H1 (cell line): ENCODE measurements at regions not wholly inside any gene's neighbourhood (a gene's known extent, or its start where the extent isn't known, plus 50 kb on each side); places are given as distances from the start of the nearest gene placed in this dataset.

Experiments used
- CTCF ChIA-PET: fragments of 300-600 bp; sonication (Branson Sonifier 250); formaldehyde crosslinking; loops from one replicate; lab custom pipeline; 2021; ENCODE audit not compliant: partially characterized antibody; lab: Charles Lee
- POLR2A ChIA-PET: fragments of 300-600 bp; sonication (Branson Sonifier 250); formaldehyde crosslinking; loops from one replicate; lab custom pipeline; 2021; ENCODE audit warnings: inconsistent platforms; ENCODE audit not compliant: partially characterized antibody; lab: Charles Lee
- DNase-seq, 2 experiments: peaks; one replicate each; pipeline versions ENCODE4 v3.0.0 to v3.0.0-alpha.2; 2010 to 2022; ENCODE audit warnings: low spot score in 2 of 2, low read depth in 1 of 2, mixed read lengths in 1 of 2
- FAIRE-seq: peaks from 2 replicates; lab custom pipeline; 2011; peaks lifted over from hg19 to GRCh38; lab: Jason Lieb, UNC
- H2AFZ ChIP-seq: 2 replicates; pipeline ENCODE4 v1.8.1; 2012; ENCODE audit warnings: low read length, inconsistent platforms
- H2AK5ac ChIP-seq: 2 replicates; pipeline ENCODE4 v1.6.1; 2013; ENCODE audit warnings: low read depth, low read length
- H2BK120ac ChIP-seq: replicated peaks from 2 replicates; pipeline ENCODE3; 2013; ENCODE audit warnings: low read depth, low read length, inconsistent platforms
- H2BK12ac ChIP-seq: 2 replicates; pipeline ENCODE4 v1.6.1; 2013; ENCODE audit warnings: low read depth, low read length
- H2BK15ac ChIP-seq: 2 replicates; pipeline ENCODE4 v1.6.1; 2013; ENCODE audit warnings: low read length
- H2BK20ac ChIP-seq: 2 replicates; pipeline ENCODE4 v1.6.1; 2013; ENCODE audit warnings: low read length
- H2BK5ac ChIP-seq: 2 replicates; pipeline ENCODE4 v1.6.1; 2013; ENCODE audit warnings: low read depth, low read length
- H3K14ac ChIP-seq: 2 replicates; pipeline ENCODE4 v1.6.1; 2013; ENCODE audit warnings: inconsistent platforms; ENCODE audit not compliant: insufficient read length
- H3K18ac ChIP-seq: 2 replicates; pipeline ENCODE4 v1.6.1; 2013; ENCODE audit warnings: low read length; ENCODE audit errors: extremely low read depth
- H3K23ac ChIP-seq: 2 replicates; pipeline ENCODE4 v1.6.1; 2013; ENCODE audit warnings: inconsistent platforms; ENCODE audit not compliant: insufficient read length
- H3K23me2 ChIP-seq: 2 replicates; pipeline ENCODE4 v1.6.1; 2013; ENCODE audit warnings: low read depth, low read length
- H3K27ac ChIP-seq: 2 replicates; pipeline ENCODE4 v1.6.1; 2011; ENCODE audit warnings: low read depth, low read length, inconsistent platforms
- H3K27me3 ChIP-seq, 4 experiments: replicated peaks in 1 of 4; 1 replicate in 1 of 4; 2 replicates in 3 of 4; pipeline versions ENCODE4 v1.6.1 to v1.8.1; 2011 to 2013; ENCODE audit warnings: low read length in 3 of 4, mild to moderate bottlenecking in 3 of 4, inconsistent platforms in 2 of 4, mixed read lengths in 2 of 4, moderate library complexity in 1 of 4; ENCODE audit not compliant: control insufficient read depth in 3 of 4, insufficient read depth in 3 of 4; ENCODE audit errors: extremely low read depth in 1 of 4
- H3K36me3 ChIP-seq, 4 experiments: 2 replicates each; pipeline versions ENCODE4 v1.6.1 to v1.8.1; 2011 to 2013; ENCODE audit warnings: mild to moderate bottlenecking in 4 of 4, low read length in 3 of 4, moderate library complexity in 2 of 4, control low read depth in 1 of 4, inconsistent platforms in 1 of 4; ENCODE audit not compliant: insufficient read depth in 4 of 4, control insufficient read depth in 2 of 4
- H3K4ac ChIP-seq: replicated peaks from 2 replicates; pipeline ENCODE3; 2013; ENCODE audit warnings: low read length, low read depth, mixed read lengths, inconsistent platforms; ENCODE audit not compliant: insufficient read length
- H3K4me1 ChIP-seq, 4 experiments: replicated peaks in 1 of 4; 1 replicate in 1 of 4; 2 replicates in 3 of 4; pipeline versions ENCODE4 v1.6.1 to v1.8.1; 2011 to 2013; ENCODE audit warnings: low read length in 3 of 4, inconsistent platforms in 2 of 4, mixed read lengths in 1 of 4; ENCODE audit not compliant: insufficient read depth in 4 of 4, control insufficient read depth in 3 of 4
- H3K4me2 ChIP-seq, 2 experiments: 2 replicates each; pipeline versions ENCODE4 v1.6.1 to v1.8.1; 2011 to 2013; ENCODE audit warnings: low read depth in 2 of 2, low read length in 2 of 2, control low read depth in 1 of 2, inconsistent platforms in 1 of 2, mild to moderate bottlenecking in 1 of 2; ENCODE audit not compliant: insufficient read depth in 1 of 2
- H3K4me3 ChIP-seq, 4 experiments: fragments of 200-600, 300-600 bp in 1 of 4; sonication (generic), shearing (Covaris generic), sonication (Bioruptor Twin) in 1 of 4; 2 replicates each; pipeline versions ENCODE4 v1.5.1 to v1.8.1; 2011 to 2016; ENCODE audit warnings: low read length in 4 of 4, low read depth in 3 of 4, control low read depth in 2 of 4, inconsistent platforms in 2 of 4, mild to moderate bottlenecking in 2 of 4, mixed read lengths in 1 of 4, moderate library complexity in 1 of 4; ENCODE audit not compliant: insufficient read depth in 2 of 4; ENCODE audit errors: extremely low read depth in 1 of 4
- H3K56ac ChIP-seq: replicated peaks from 2 replicates; pipeline ENCODE3; 2013; ENCODE audit warnings: low read depth, mild to moderate bottlenecking, mixed read lengths, low read length, inconsistent platforms; ENCODE audit not compliant: insufficient read length
- H3K79me1 ChIP-seq: 2 replicates; pipeline ENCODE4 v1.6.1; 2013; ENCODE audit warnings: low read depth, low read length, control low read depth
- H3K79me2 ChIP-seq, 2 experiments: 2 replicates each; pipeline versions ENCODE4 v1.6.1 to v1.8.1; 2012 to 2013; ENCODE audit warnings: low read length in 2 of 2, mild to moderate bottlenecking in 2 of 2, inconsistent platforms in 1 of 2; ENCODE audit not compliant: insufficient read depth in 2 of 2, control insufficient read depth in 1 of 2
- H3K9ac ChIP-seq, 4 experiments: replicated peaks in 1 of 4; 1 replicate in 1 of 4; 2 replicates in 3 of 4; pipeline versions ENCODE4 v1.6.1 to v1.8.1; 2011 to 2013; ENCODE audit warnings: low read depth in 3 of 4, low read length in 3 of 4, control low read depth in 2 of 4, mild to moderate bottlenecking in 2 of 4, moderate library complexity in 2 of 4, inconsistent platforms in 1 of 4; ENCODE audit errors: extremely low read depth in 1 of 4
- H3K9me3 ChIP-seq, 2 experiments: 2 replicates each; pipeline versions ENCODE4 v1.6.1 to v1.8.1; 2012 to 2013; ENCODE audit warnings: mild to moderate bottlenecking in 2 of 2, moderate library complexity in 2 of 2, control low read depth in 1 of 2, inconsistent platforms in 1 of 2, low read depth in 1 of 2, low read length in 1 of 2, mixed read lengths in 1 of 2; ENCODE audit not compliant: insufficient read depth in 2 of 2
- H4K20me1 ChIP-seq, 2 experiments: replicated peaks in 1 of 2; 2 replicates each; pipeline versions ENCODE3 to v1.8.1; 2011 to 2013; ENCODE audit warnings: inconsistent platforms in 2 of 2, low read length in 2 of 2, mild to moderate bottlenecking in 1 of 2; ENCODE audit not compliant: insufficient read depth in 2 of 2, control insufficient read depth in 1 of 2
- H4K5ac ChIP-seq: 2 replicates; pipeline ENCODE4 v1.6.1; 2013; ENCODE audit warnings: low read length, low read depth, mixed read lengths, inconsistent platforms; ENCODE audit not compliant: insufficient read length
- H4K8ac ChIP-seq: 2 replicates; pipeline ENCODE4 v1.8.0; 2013; ENCODE audit warnings: mild to moderate bottlenecking, moderate library complexity, low read length, inconsistent platforms; ENCODE audit not compliant: insufficient read depth; ENCODE audit errors: extremely low read depth
- H4K91ac ChIP-seq: replicated peaks from 2 replicates; pipeline ENCODE3; 2013; ENCODE audit warnings: low read length, mixed read lengths, inconsistent platforms; ENCODE audit not compliant: insufficient read length
- EGR1 ChIP-seq: IDR thresholded peaks from 2 replicates; pipeline ENCODE4 v1.6.1; 2011; ENCODE audit warnings: low read depth, low read length, borderline replicate concordance
- GABPA ChIP-seq: IDR thresholded peaks from 2 replicates; pipeline ENCODE4 v1.6.1; 2011; ENCODE audit warnings: mild to moderate bottlenecking, low read length, moderate library complexity, borderline replicate concordance; ENCODE audit not compliant: insufficient read depth
- MAFK ChIP-seq: IDR thresholded peaks from 2 replicates; pipeline ENCODE4 v1.6.1; 2012; ENCODE audit warnings: low read depth, mild to moderate bottlenecking, improper control_type of control experiment, low read length
- RFX5 ChIP-seq: IDR thresholded peaks from 2 replicates; pipeline ENCODE4 v1.6.1; 2011; ENCODE audit warnings: low read depth, low read length, improper control_type of control experiment, borderline replicate concordance
- SAP30 ChIP-seq: fragments of 300-600 bp; sonication (generic); IDR thresholded peaks from 2 replicates; pipeline ENCODE4 v1.7.1; 2012; ENCODE audit warnings: low read length, moderate library complexity, mild to moderate bottlenecking, inconsistent platforms; ENCODE audit not compliant: insufficient read depth, insufficient replicate concordance
- SIX5 ChIP-seq: IDR thresholded peaks from 2 replicates; pipeline ENCODE4 v1.6.1; 2011; ENCODE audit warnings: mild to moderate bottlenecking, low read depth, low read length
- SUZ12 ChIP-seq: fragments of 200-600 bp; sonication (generic); IDR thresholded peaks from 2 replicates; pipeline ENCODE4 v1.6.1; 2012; ENCODE audit warnings: mild to moderate bottlenecking, inconsistent platforms, low read length, moderate library complexity, mixed read lengths
- WGBS, 2 experiments: shearing (Covaris generic) in 1 of 2; methylation state at CpG; one replicate each; pipeline versions ENCODE4 v1.1.6 to v1.1.7; 2013 to 2015; ENCODE audit warnings: low lambda C conversion rate in 2 of 2, mixed read lengths in 2 of 2, inconsistent platforms in 1 of 2, low coverage in 1 of 2, missing lambda C conversion rate in 1 of 2; ENCODE audit not compliant: insufficient replicate concordance in 2 of 2, insufficient coverage in 1 of 2, insufficient read length in 1 of 2; ENCODE audit errors: extremely low coverage in 1 of 2, missing lambda C conversion rate in 1 of 2; 5-methylcytosine and 5-hydroxymethylcytosine counted together
- TF ChIP-seq, protein P1 (sequence below): IDR thresholded peaks from 2 replicates; pipeline ENCODE4 v1.6.1; 2011; ENCODE audit warnings: low read length, improper control_type of control experiment

DNA sequence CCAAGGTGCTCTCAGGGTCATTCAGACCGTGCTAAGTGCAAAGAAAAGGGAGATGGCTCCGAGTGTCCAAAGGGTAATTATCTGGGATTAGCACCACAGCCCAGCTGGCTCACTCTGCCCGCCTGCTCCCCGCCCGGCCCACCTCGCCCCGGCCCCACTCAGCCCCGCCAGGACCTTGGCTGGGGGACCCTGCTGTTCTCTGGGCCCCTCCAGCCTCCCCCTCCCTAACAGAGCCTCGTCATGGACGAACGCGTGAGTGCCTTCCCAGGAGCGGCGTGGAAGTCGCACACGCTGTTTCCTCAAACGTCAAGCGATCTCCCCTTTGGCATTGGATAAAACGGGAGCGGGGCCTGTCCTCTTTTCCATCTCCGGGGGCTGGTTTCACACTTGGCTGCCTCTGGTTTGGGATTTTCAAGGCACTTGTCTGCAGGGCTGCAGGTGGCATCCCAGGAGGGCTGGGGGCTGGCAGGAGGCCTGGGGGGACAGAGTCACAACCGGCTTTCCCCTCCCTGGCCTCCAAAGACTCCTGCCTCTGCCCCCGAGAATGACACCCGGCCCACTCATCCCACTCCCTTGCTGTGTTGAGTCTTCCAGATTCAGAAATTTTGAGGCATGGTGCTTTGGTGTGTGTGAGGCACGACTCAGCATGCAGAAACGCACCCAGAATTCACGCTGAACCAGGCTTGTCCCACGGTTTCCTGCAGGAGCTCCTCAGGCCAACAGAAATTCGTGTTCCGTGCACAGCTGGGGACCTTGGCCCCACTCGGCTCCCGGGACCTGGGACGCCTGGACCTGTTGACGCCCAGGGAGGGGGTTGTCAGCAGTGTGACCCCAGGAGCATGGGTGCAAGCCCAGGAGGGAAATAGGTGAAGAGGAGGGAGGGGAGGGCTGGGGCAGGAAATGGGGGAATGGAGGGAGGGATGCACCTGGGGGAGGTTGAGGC is 110.0 kb downstream of the PDGFA start:
- Histone ChIP-seq H3K23ac (no peak overlapping the region), H2BK12ac (0 out of 2 replicates have a peak overlapping the region, but pooled peaks have one; percentile 9), H4K20me1 (peaks cover 0 to 2% of the 10 kb centered on the region in 2 experiments), H2AK5ac (no peak overlapping the region), H3K18ac (no peak overlapping the region; the same call in 1 of the 2 replicates), H3K56ac (no peak overlapping the region), H3K4me2 (no peak overlapping the region), H2BK20ac (no peak overlapping the region), H3K27me3 (no peaks in the 10 kb centered on the region; a peak in 1 of 7 replicates), H2BK5ac (no peak overlapping the region), H3K79me2 (no peaks in the 10 kb centered on the region), H3K27ac (no peak overlapping the region), H3K4me1 (peaks cover 0 to 5% (median 1%) of the 10 kb centered on the region in 4 experiments; a peak in 3 of 7 replicates), H4K91ac (no peak overlapping the region), H3K36me3 (no peaks in the 10 kb centered on the region), H3K14ac (no peak overlapping the region), H4K5ac (no peak overlapping the region), H4K8ac (no peak overlapping the region; the same call in 1 of the 2 replicates), H3K79me1 (no peaks in the 10 kb centered on the region), H2AFZ (no peak overlapping the region), H3K4ac (peak overlapping the region; percentile 96), H3K4me3 (no peak overlapping the region), H3K9ac (no peak overlapping the region), H2BK15ac (no peak overlapping the region), H2BK120ac (no peak overlapping the region), H3K23me2 (peaks cover 6% of the 10 kb centered on the region; the same call in 1 of the 2 replicates), H3K9me3 (no peaks in the 10 kb centered on the region)
- 86% methylated on average over 34 of the region's 34 CpGs; no CpG with 5 or more reads in 1 of the 2 experiments for WGBS, 2 experiments
- CTCF ChIA-PET: no interaction called here
- FAIRE-seq (no peak), DNase-seq (no peak)
- POLR2A ChIA-PET: no interaction called here
- TF ChIP-seq MAFK (no peak), SAP30 (no peak), EGR1 (no peak), SIX5 (no peak), GABPA (no peak; the same call in 1 of the 2 replicates), RFX5 (no peak), SUZ12 (no peak)
- TF ChIP-seq, protein P1, sequence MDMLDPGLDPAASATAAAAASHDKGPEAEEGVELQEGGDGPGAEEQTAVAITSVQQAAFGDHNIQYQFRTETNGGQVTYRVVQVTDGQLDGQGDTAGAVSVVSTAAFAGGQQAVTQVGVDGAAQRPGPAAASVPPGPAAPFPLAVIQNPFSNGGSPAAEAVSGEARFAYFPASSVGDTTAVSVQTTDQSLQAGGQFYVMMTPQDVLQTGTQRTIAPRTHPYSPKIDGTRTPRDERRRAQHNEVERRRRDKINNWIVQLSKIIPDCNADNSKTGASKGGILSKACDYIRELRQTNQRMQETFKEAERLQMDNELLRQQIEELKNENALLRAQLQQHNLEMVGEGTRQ: no peak
